NCI-H226 (cell line): ENCODE measurements at regions not wholly inside any gene's neighbourhood (a gene's known extent, or its start where the extent isn't known, plus 50 kb on each side); places are given as distances from the start of the nearest gene placed in this dataset.

Experiments
- DNase-seq: peaks from one replicate; pipeline ENCODE4 v3.0.0-alpha.2; 2015

- no peak for DNase-seq
Measured at GRCh38 chr6:147759536-147759935, 251.0 kb downstream of the SAMD5 start.

DNA sequence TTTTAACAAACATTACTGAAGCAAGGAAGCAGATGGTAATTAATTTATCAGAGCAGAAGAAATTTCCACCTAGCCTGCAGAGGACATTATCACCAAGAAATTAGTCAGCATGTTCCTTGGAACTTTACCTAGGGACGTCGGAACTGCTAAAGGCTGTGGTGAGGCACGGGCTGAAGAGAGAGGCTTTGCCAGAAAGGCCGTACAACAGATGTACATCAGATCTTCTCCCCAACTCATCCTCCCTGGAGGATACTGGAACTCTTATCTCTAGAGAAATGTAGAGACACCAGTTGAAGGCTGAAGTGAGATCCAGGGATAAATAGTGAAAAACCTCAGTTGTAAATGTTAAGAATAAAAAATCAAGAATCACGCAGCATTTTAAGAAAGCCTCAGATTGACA, 257.1 kb downstream of the SAMD5 start:
- DNase-seq, result no peak

GRCh38 chr6:147768969-147769368, 260.5 kb downstream of the SAMD5 start:
- no peak for DNase-seq

GRCh38 chr6:147769496-147770087, 261.1 kb downstream of the SAMD5 start:
- DNase-seq, result no peak

DNA sequence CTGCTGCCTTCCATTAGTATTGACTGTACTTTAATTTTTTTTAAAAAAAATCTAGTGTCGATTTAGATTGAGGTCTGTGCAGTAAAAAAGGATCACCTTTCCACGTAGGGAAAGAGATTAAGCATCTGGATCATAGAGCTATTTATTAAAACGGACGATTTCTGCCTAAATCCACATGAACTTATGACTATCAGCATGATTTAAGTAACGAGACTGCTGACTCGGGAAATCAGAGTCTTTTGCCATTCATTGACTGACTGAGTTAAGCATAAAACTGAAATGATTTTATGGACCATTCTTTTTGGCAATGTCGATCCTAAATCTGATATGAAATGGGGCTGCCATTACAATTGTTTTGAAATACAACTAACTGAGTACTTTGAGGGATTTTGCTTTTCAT, 261.7 kb downstream of the SAMD5 start:
- DNase-seq, result no peak

GRCh38 chr6:147772724-147773123, 264.2 kb downstream of the SAMD5 start:
- no peak for DNase-seq

GRCh38 chr6:147774856-147775255, 266.4 kb downstream of the SAMD5 start:
- no peak for DNase-seq

GRCh38 chr6:147776631-147777213, 268.2 kb downstream of the SAMD5 start:
- no peak for DNase-seq

- DNase-seq, result no peak
Measured at GRCh38 chr6:147779624-147780023, 271.1 kb downstream of the SAMD5 start.

DNA sequence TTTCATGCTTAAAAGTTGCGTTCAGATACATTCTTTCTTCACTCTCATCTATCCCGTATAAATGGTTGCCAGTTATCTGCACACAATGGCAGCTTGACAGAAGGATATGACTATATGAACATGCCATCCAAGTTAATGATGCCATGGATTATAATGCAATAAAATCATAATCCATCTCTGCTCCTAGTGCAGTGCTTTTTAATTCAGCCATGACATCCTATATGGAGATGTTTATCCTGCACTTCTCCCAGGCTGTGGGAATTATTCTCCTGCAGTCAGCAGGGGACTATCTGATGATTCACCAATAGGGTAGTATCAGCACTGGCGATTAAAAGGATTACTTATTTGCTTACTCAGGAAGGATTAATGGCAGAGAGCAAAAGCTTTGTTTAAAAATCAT, 273.8 kb downstream of the SAMD5 start:
- no peak for DNase-seq

GRCh38 chr6:147784371-147784770, 275.9 kb downstream of the SAMD5 start:
- DNase-seq, result no peak

GRCh38 chr6:147787417-147787816, 278.9 kb downstream of the SAMD5 start:
- no peak for DNase-seq

GRCh38 chr6:147789430-147789947, 281.0 kb downstream of the SAMD5 start:
- DNase-seq, result no peak

GRCh38 chr6:147793871-147794643, 285.6 kb downstream of the SAMD5 start:
- no peak for DNase-seq

DNA sequence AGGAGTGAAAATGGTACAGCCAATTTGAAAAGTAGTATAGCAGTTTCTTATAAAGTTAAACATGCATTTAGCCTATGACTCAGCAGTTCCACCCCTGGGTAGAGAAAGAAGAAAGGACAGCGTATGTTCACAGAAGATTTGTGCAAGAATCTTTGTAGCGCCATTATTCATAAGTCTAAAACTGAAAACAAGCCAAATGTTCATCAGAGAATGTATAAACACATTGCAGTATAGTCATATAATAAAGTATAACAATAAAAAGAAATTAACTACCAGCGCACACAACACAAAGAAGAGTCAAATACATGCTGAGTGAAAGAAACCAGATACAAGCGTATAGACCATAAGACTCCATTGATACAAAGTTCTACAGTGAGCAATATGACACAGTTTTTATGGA, 294.0 kb downstream of the SAMD5 start:
- no peak for DNase-seq

- no peak for DNase-seq
Measured at GRCh38 chr6:147805155-147805554, 296.7 kb downstream of the SAMD5 start.

DNA sequence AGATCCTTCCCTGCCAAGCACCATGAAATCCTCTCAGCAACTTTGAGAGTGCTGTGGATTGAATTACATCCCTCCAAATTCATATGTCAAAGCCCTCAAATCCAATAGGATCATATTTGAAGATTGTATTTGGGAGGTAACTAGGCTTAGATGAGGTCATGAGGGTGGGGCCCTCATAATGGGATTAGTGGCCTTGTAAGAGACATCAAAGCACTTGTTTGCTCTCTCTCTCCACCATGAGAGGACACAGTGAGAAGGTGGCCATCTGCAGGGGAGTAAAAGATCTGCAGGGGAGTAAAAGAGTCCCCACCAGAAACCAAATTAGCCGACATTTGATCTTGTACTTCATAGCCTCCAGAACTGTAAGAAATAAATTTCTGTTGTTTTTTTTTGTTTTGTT, 298.2 kb downstream of the SAMD5 start:
- DNase-seq, result no peak

- no peak for DNase-seq
Measured at GRCh38 chr6:147808640-147809039, 300.1 kb downstream of the SAMD5 start.

GRCh38 chr6:147811913-147812629, 303.6 kb downstream of the SAMD5 start:
- DNase-seq, result no peak

DNA sequence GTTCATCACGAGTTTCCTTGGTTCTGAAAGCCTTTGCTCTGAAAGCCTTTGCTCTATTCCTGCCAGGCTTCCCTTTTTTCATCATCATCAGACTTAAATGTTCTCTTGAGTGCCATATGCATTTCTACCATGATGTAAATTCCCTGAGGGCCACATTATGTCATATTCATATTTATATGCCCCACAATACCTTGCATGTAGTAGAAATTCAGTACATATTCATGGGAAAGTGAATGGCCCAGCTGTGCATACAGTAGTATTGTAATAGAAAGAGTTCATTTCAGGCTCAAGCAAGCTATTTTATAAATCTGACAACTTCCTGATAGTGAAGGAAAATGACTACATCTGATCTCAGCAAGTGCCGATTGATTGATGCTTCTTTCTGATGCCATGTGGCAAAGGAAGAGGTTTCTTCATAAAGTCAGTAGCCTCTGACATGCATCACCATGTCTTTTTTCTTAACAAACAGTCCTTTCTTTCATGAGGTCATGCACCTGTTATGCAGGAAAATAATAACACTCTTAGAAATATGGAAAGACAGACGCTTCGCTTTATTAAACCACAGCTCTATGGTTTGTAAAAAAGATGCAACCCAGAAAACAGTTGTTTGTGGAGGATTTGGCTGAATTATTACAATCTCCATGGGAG, 308.7 kb downstream of the SAMD5 start:
- no peak for DNase-seq

GRCh38 chr6:147820520-147820919, 312.0 kb downstream of the SAMD5 start:
- DNase-seq, result no peak

- no peak for DNase-seq
Measured at GRCh38 chr6:147821295-147821897, 312.9 kb downstream of the SAMD5 start.

- DNase-seq, result no peak
Measured at GRCh38 chr6:147823936-147824335, 315.4 kb downstream of the SAMD5 start.
